ENCODE measurements at regions not wholly inside any gene's neighbourhood (a gene's known extent, or its start where the extent isn't known, plus 50 kb on each side); places are given as distances from the start of the nearest gene placed in this dataset.

DNA sequence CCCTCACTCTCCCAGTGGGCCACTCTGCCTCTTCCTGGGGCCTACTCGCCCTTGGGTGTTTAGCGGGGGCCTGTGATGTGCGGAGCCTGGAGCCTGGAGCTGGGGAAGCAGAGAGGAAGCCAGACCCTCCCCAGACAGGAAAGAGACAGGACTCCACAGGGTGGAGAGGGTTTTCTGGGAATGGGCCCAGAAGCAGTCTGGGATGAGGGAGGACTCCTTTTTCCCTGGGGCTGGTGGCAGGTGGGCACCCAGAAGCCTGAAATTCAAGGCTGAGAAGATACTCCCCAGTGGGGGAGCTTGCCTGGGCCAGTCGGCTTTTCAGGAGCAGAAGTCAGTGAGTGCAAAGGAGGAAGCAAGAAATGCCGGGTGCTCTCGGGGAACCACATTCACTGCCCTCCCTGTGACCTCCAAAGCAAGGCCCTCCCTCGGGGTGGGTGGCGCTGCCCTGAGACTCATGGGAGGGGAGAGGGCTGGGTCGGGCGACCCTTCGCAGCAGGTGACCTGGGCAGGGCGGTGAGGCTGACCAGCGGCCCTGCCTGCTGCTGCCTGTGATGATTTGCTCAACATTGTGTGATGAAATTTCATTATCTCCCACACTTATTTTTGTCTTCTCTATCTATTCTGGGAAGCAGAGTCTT lies 1377.4 kb downstream of the BRD1 start:
- no peak for DNase-seq

DNA sequence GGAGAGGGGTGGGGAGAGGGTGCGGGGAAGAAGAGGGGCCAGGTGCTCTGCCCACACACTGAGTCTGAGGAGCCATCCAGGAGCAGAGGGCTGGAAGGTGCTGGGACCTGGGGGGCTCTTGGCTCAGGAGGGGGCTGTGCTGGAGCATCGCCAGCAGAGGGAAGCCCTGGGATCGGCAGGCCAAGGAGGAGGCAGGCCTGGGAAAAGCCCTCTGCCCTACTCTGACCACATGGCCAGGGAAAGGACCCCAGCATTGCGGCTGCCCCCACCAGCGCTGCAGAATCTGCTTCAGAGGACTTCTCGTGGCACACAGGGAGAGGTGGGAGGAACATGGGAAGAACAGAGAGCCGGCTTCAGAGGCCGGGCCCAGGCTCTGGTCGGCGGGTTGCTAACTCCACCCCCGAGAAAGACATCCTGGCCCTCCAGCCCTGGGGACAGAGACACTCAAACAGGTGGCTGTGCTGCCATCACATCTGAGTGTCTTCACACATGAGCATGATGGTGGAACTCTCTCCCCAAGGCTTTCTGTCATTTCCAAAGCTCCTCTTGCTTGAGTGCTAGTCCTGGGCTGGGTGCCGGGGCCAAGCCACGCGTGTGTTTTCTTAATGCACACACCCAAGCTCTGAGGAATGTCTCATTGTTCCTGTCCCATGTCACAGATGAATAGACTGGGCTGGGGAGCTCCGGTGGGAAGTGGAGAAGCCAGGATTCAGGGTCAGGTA lies 1378.0 kb downstream of the BRD1 start:
- DNase-seq = no peak

DNA sequence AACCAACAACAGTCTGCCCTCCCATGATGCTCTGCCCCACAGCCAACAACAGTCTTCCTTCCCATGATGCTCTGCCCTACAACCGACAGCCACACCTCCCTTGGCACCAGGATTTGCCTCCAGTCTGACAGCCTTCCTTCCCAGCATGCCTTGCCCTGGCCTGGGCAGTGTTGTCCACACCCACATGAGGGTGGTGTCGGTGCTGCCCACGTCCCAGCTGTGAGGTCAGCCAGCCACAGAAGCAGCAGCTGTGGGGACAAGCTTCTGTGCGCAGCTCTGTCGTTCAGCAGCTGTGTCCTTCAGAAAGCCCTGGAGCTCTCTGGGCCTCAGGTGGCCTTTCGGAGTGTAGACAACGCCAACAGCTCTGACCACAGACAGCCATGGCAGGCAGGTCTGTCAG lies 1378.9 kb downstream of the BRD1 start:
- DNase-seq = no peak

DNA sequence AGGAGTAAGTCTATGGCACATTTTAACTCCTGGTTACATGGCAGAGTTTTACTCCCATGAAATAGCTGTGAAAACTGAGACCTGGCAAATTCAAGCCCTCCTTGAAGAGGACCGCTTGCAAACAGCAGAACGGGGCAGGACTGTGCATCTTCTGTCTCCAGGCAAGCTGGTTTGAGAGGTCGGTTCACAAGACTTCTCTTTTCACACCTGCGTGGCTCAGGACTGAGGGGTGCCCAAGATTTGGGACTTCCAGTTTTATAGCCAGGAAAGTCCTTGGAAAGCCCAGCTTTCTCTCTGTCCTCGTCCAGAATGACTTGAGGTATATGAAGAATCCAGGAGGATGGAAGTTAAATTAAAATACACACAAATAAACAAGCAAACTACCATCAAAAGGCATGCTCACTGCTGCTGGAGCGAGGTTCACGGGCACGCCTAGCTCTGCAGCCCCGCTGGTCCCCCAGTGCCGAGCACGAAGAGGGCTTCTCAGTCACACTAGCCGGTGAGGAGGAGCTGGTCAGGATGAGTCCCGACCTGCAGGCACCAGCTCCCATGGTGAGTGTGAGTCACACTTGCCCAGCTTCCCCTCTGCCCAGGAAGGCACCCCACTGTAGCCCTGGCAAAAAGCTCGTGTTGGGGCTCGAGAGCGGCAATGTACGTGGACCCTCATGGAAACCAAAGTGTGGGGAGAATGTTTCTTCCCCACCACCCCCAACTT lies 1382.4 kb downstream of the BRD1 start:
- DNase-seq = no peak

DNA sequence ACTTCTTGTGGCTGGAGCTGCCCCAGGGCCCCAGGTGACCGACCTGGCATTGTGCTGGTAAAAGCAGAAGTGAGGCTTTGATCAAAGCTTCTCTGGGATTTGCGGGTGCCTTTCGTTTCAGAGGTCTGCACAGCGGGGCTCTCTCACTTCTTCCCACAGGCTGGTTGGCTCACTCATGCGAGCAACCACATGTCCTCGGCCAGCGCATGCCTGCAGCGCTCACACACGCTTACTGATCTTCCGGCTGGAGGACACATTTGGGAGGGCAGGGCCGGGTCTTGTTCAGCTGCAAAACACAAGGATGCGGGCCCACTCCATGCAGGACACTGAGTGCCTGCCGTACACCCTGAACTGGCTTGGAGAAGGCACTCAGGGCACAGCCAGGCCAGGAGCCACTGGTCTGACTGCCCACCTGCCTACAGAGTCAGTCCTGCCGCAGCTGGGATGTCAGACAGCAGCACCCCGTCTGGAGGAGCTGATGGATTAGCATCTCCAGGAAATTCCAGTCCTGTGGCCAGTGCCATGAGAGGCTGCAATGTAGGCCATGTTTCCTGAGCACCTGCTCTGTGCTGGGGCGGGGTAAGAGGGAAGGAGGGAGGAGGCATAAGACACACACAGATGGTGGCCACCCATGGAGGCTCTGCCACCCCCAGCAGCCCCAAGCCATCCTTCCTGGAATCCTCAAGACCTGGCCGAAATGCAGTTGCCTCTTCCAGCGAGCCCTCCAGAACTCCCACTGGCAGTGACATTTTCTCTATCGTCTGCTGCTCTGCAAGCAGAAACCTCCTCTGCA lies 1383.2 kb downstream of the BRD1 start:
- DNase-seq = no peak

DNA sequence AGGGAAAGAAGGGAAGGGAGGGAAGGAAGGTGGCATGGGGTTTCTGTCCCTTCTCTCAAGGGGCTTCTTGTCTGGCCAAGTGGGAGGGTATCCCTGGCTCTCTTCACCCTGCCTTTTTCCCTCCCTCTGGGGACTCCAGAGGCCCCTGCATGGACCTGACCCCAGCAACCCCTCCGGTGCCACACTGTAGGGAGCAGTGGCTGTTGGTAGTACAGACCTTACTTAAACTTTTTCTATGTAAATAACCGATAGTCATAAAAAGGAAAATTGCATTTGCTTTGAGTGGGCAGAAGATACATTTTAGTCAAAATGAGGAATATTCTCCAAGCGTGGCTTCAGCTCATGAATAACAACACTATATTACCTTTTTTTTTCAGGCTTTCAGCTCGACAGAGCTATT lies 1384.0 kb downstream of the BRD1 start:
- DNase-seq = no peak

DNA sequence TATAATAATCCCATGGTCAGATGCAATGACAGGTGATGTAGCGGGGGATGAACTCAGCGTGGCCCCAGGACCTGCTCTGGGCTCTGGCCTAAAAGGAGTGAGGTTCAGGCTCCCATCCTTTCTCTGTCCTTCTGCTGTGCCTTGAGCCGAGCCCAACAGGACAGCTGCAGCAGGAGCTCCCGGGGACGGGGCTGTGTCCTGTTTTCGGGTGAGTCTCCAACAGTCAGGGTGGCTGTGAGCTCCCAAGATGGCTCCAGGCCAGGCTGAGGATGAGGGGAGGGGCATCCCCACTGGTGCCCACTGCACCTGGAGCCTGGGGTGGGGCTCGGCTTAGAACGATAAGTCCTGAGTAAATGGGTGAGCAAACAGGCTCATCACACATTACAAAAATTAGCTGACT lies 1385.0 kb downstream of the BRD1 start:
- DNase-seq = no peak

DNA sequence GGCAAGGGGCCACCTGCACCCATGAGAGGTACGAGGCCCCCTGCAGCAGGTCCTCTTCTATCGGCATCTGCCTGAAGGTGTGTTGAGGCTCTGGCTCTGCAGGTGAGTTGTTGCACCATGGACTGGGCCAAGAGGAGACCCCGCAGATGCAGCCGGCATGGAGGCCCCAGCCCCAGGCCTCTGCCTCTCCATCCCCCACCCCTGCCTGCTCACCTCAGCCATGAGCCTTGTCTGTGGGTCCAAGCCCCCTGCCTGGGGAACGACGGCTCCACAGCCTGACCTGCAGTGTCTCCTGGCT lies 1386.2 kb downstream of the BRD1 start:
- DNase-seq = no peak

DNA sequence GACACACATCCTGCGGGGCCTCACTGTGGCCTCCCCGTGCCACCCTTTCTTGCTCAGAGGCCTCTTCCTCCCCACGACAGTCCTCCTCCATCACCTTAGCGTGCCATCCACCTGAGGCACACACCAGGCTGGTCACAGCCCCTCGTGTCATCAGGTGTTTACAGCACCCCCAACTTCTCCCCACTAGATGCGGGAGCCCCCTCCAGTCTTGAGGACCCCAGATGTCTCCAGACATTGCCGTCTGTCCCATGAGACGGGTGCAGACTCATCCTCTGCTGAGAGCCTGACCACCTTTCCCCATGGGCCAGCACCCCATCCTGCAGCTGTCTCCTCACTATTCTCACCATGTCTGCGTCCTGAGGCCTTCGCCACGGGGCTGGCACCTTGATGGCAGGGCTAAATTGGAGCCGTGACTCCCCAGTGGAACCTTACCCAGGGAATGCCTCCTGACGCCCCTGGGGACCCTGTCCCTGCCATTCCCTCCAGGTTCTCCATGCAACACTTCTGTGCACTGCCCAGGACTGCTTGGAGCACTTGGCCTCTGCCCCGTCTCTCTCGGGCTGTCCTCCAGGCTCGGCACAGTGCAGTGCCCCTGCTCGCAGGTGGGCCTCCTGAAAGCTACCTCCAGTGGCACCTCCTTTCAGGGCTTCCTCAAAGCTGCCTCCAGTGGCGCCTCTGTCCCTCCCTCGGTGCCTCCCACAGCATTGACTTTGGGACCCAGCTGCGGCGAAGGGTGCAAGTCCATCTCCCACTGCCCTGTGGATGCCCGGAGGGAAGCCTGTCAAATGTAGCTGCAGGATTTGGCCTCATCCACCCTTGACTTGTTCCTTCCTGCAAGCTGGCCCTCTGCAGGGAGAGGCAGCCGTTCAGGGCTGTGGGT lies 1386.8 kb downstream of the BRD1 start:
- DNase-seq = no peak

DNA sequence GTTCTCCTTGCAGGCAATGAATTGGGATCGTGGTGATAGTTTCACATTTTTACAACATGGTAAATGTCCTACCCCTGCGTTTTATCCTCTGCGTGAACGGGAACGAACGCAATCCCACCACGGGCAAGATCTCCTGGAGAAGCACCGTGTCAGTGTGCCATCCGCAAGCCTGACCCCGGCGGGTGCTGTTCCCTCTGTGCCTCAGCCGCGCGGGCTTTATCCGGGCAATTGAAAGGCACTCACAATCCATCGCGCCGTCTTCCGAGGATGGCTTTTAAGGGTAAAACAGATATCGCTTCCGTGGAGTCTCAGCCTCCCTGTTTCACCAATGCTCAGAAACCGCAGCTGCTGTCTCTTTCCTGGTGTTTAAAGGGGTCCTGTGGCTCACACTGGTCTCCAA lies 1387.5 kb downstream of the BRD1 start:
- DNase-seq = no peak

DNA sequence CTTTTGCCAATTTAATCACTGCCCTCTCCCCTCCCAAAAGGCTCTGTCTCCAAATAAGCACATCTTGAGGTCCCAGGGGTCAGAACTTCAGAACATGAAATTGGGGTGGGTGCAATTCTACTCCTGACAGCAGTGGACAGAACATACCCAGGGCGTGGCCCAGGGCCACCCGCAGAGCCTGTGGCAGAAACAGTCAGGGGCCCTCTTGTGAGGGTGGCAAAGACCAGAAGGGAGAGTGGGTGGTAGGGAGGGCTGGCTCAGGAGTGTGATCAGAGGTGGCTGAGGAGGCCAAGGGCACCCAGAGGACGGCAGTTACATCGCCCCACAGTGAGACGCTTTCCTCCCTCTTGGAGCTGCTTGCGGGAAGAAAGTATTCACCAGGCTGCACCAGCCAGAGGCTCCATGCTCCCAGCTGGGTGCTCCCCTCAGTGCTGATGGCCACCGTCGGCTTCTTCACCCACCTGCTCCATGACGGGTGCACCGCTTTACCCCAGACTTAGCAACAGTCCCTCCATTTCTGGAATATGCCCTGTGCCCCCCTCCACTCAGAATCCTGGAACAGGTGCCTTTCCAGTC lies 1388.0 kb downstream of the BRD1 start:
- no peak for DNase-seq

DNA sequence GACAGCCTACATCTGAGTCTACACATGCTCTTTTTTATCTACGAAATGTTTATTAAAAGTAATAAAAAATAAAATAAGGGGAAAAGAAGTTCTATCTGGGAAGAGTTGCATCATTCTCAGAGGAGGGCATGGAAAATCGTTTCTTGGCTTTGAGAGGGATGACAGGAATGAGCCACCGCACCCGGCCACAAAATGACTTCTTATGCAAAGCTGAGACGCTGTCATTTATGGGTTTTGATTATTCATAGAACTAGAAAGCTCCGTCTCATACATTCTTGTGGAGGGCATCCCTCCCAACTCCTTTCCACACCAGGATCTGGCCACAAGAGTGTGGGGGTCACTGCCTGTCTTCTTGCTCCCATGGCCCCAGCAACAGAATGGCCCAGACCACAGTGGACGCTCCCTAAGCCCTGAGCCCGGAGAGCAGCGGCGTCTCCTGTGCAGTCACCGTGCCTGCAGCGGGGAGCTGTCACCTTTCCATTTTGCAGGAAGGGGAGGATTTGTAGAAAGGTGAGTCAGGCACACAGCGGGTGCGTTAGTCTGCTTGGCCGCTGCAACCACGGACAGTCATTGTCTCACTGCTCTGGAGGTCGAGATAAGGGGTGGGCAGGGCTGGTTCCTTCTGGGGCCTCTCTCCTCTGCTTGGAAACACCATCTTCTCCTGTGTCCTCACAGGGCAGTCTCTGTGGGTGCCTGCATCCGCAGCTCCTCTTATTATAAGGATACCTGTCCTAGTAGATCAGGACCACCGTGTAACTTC lies 1388.7 kb downstream of the BRD1 start:
- no peak for DNase-seq

DNA sequence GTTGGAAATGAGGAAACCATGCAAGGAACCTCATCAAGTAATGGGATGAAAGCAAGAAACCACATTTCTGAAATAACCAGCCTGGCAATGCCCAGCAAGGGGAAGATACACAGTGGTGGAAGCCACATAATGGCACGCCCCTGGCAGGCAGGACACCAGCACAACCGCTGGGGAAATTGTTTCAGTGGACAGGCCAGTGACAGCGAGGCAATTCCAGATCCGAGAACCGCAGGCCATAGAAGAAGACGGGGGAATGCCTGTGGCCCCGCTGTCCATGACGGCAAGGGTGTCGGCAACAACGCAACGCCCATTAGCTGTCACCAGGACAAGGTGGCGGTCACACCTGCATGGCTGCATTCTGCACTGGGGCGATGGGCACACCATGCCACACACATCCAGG lies 1389.6 kb downstream of the BRD1 start:
- DNase-seq = no peak

DNA sequence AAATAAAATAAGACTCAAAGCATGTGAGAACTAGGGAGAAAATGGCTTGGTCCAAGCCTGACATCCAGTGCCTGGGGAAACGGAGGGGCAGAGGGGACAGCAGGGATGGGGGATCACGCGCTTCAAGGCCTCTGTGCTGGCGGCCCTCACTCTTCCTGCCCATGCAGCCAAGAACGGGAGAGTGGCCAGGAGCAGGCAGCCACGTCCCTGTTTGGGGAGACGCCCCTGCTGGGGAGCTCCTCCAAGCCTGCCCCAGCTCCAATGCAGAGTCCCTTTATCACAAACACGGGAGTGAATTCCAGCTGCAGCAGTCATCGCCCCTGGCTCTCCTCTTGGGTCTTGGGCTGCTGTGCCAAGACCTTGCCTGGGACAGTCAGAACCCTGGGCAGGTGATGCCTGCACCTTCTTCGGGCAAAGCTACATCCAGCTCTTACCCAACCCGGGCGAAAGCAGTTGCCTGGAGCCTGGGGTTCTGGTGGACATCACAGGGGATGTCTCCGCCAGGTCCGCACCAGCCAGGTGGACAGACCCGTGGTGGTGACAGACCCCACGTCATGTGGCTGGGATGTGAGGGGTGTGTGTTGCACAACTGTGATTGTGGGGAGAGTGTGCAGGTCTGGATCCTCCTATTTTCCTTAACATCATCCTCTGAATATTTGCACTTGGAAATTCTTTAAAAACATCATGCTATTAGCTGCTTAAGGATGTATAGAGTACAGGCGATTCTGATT lies 1391.3 kb downstream of the BRD1 start:
- DNase-seq = no peak

DNA sequence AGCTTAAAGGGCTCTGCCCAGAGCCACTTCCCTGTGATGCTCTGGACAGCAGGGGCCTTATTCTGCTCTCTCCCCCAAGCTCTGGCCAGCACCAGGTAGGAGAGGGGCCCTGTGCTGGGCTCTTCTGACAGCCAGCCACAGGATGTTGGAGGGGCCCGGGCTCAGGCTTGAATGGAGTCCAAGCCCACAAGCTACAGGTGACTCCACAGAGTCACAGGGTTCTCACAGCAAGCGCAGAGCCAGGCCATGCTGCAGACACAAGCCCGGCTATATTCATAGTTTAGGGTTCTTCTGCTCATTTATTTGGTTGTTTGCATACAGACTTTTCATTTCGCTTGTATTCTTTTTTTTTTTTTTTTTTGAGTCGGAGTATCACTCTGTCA lies 1392.8 kb downstream of the BRD1 start:
- DNase-seq = no peak

DNA sequence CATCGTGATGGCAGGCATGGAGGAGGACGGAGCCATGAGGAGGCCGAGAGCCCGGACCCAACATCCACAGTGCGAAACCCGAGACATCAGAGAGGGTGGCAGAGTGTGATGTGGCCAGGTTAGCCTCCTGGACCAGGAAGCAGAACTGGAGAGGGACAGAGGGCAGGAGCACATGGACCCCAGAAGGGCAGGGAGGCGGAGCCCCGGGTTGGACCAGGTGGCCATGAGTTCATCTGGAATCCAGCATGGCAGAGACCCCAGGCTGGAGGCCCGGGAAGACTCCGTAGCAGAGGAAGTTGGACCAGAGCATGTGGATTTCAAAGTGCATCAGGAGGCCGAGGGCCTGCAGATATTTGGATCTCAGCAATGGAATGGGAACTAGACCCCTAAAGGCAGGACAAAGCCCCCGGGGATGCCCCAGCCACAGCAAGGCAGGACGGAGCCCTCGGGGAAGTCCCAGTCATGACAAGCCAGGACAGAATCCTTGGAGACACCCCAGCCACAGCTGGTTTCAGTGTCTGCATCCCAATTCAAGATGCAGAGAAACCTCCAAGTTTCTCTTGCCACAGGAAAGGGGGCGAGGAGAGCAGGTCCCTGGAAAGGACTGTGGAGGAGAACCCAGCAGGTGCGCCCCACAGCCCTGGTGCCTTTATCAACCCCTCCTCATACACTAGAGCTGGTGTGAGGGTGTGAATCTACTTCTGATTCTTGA lies 1393.4 kb downstream of the BRD1 start:
- no peak for DNase-seq

DNA sequence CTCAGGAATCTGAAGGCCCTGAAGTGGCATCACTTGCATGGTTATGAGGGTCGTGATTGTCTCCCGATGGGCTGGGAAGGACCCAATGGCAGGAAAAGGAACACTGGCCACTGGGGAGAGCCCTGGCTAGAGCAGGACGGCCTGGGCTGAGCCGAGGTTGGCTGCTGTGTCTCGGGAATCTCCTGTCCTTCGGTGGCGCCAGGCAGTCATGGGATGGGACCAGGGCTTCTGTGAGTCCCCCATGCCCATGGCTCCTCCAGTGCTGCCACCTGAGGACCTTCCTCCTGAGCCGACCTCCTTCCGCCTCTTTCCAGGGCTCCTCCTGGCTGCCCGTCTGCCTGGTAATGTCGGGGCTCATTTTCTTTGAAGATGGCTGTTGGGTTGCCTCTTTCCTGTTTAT lies 1394.0 kb downstream of the BRD1 start:
- no peak for DNase-seq

DNA sequence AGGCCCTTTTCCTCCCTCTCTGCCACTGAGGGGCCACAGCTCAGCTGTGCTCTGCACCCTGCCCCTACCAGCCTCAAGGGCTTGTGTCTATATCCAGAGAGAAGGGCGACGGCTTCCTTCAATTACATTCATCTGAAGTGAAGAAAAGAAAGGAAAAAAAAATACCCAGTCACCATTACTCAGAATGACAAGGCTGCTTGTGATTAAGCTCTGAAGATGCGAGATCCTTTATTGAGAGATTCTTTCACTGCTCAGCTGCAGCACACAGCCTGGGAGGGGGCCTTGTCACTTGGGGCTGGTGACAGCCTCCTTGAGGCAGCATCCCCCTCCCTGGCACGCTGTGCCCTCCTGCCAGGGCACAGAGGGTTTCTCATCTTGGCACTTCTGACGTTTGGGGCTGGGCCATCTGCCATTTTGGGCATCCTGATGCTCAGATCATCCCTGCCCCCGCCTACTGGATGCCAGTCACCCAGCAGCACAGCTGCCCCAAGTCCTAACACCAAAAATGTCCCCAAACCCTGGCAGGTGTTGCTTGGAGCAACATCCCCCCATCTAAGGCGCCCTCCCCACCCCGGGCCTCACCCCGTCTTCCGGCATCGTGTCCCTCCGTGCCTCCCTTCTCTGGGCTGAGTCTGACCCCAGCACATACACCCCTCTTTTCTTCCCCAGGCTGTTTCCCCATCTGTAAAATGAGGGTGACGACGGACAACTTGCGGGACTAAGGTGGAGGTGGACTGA lies 1394.7 kb downstream of the BRD1 start:
- DNase-seq = no peak

DNA sequence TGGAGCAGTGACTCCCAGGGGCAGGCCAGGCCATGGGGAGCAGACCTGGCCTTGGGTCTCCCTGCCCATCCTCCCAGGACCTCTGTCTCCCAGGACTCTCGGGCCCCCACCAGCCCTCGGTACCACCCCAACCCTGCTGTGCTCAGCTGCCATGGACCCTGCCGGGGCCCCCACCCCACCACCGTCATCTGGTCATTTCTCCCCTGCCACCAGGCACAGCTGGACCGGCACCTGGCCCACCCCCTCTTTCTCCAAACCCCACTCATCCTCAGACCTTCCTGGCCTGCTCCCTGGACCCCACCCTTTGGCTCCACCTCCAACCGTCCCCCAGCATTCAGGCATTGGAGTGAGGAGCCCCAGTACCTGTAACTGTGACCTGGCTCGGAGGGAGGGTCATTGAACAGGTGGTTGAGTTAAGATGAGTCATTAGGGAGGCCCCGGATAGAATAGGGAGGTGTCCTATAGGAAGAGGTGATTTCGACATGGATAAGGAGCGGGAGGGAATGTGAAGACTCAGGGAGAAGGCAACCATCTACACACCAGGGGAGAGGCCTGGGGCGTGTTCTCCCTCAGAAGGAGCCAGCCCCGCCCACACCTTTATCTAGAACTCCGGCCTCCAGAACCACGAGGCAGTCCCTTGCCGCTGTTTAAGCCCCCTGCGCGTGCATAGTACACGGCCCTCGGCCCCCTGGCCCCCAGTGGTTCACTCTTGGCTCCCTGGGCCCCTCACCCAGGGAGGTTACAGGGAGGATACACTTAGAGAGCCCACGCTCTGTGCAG lies 1395.9 kb downstream of the BRD1 start:
- no peak for DNase-seq
